ENCODE measurements at regions not wholly inside any gene's neighbourhood (a gene's known extent, or its start where the extent isn't known, plus 50 kb on each side); places are given as distances from the start of the nearest gene placed in this dataset.
"Not testable (repeated sequence)": the region's sequence is repeated elsewhere in the genome, so short reads cannot be mapped to it uniquely, and the experiment has no call there.

GRCh38 chr20:16873124-16873523 lies 125.0 kb downstream of the OTOR start:
- not testable (repeated sequence) for TF ChIP-seq POLR2A (IDR thresholded peaks at IDR 0.05)
- TF ChIP-seq, protein P1, sequence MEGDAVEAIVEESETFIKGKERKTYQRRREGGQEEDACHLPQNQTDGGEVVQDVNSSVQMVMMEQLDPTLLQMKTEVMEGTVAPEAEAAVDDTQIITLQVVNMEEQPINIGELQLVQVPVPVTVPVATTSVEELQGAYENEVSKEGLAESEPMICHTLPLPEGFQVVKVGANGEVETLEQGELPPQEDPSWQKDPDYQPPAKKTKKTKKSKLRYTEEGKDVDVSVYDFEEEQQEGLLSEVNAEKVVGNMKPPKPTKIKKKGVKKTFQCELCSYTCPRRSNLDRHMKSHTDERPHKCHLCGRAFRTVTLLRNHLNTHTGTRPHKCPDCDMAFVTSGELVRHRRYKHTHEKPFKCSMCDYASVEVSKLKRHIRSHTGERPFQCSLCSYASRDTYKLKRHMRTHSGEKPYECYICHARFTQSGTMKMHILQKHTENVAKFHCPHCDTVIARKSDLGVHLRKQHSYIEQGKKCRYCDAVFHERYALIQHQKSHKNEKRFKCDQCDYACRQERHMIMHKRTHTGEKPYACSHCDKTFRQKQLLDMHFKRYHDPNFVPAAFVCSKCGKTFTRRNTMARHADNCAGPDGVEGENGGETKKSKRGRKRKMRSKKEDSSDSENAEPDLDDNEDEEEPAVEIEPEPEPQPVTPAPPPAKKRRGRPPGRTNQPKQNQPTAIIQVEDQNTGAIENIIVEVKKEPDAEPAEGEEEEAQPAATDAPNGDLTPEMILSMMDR (IDR thresholded peaks at IDR 0.05), result not testable (repeated sequence)

Measured in vagina (tissue), 2 donors.